HG03060 (cell line): ENCODE measurements at regions not wholly inside any gene's neighbourhood (a gene's known extent, or its start where the extent isn't known, plus 50 kb on each side); places are given as distances from the start of the nearest gene placed in this dataset.

Experiments used
- ATAC-seq: cut with Tn5 transposase; IDR thresholded peaks from one replicate; pipeline ENCODE4 v1.9.1; 2021; ENCODE audit warnings: low read depth, moderate number of reproducible peaks; ENCODE audit not compliant: unreplicated experiment

DNA sequence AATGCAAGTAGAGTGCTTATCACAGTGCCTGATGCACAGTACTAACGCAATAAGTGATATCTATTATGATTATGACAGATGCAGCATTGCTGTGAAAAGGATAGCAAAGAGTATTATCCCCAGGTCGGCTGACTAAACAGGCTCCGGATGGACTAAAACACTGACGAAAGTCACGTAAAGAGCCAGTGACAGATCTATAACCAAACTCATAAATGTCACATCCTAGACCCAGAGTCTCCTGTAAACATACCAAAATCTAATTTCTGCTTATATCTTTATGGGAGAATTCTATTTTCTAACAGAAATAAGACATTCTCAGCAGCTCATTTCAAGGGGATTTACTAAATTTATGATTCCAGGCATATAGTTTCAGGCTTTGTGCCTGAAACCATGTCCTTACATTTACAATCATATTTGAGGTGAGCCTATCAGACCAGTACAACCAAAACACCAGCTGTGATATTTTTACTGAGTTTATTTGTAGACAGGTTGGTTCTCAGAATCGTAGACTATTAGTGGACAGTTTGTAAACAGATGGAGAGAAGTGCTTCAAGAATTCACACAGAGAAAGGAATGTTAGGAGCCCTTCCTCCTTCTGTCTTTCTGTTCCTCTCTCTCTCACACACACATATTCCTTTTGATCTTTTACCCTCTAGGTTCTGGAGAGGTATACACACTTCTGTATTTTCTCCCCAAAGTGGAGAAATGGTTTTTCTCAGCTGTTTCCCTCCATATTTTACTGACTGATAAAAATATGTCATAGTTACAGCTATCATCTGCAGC is 52.4 kb upstream of the WDR26 start:
- no peak for ATAC-seq

GRCh38 chr1:224488806-224489499 is 54.4 kb upstream of the WDR26 start:
- ATAC-seq: no peak

GRCh38 chr1:224489534-224490365 is 55.2 kb upstream of the WDR26 start:
- no peak for ATAC-seq

DNA sequence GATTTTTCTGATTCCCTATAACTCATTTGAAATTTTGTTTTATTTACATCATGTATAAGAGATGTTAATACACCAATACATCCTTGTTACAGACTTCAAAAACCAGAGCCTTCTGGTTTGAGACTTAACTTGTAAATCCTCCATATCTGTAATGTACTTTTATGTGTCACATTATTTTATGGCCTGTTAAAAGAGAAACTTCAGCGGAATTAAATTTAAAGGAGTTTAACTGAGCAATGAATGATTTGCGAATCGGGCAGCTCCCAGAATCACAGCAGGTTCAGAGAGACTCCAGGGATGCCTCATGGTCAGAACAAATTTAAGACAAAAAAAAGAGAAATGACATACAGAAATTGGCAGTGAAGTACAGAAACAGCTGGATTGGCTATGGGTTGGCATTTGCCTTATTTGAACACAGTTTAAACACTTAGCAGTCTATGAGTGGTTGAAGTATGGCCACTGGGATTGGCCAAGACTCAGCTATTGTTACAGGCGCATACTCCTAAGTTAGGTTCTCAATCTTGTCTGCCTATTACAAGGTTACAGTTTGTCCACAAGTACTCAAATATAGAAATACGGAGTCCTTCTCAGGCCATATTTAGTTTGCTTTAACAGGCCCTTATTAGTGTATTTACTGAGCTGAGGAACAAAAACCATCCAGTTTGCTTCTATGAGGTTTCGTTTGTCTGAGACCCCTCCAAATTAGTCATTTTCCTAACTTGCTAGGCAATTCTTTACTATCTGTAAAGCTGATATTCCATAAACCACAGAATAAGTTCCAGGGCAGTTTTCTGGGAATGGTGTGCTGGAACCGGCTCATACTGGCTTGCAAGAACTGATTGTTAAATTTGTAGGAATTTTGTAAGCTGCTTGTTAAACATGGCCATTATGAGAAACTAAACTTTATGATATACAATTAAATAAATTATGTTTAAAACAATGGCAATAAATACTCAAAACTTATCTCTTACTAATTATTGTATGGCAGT is 56.2 kb upstream of the WDR26 start:
- ATAC-seq: no peak

- ATAC-seq: no peak
Observed at GRCh38 chr1:224492015-224492414, 57.4 kb upstream of the WDR26 start.

GRCh38 chr1:224492632-224493031 is 58.0 kb upstream of the WDR26 start:
- ATAC-seq: no peak

- ATAC-seq: no peak
Observed at GRCh38 chr1:224493269-224493668, 58.7 kb upstream of the WDR26 start.

- ATAC-seq: no peak
Observed at GRCh38 chr1:224494343-224494742, 59.7 kb upstream of the WDR26 start.

- no peak for ATAC-seq
Observed at GRCh38 chr1:224495866-224496265, 61.3 kb upstream of the WDR26 start.

GRCh38 chr1:224496826-224497225 is 62.2 kb upstream of the WDR26 start:
- ATAC-seq: no peak

DNA sequence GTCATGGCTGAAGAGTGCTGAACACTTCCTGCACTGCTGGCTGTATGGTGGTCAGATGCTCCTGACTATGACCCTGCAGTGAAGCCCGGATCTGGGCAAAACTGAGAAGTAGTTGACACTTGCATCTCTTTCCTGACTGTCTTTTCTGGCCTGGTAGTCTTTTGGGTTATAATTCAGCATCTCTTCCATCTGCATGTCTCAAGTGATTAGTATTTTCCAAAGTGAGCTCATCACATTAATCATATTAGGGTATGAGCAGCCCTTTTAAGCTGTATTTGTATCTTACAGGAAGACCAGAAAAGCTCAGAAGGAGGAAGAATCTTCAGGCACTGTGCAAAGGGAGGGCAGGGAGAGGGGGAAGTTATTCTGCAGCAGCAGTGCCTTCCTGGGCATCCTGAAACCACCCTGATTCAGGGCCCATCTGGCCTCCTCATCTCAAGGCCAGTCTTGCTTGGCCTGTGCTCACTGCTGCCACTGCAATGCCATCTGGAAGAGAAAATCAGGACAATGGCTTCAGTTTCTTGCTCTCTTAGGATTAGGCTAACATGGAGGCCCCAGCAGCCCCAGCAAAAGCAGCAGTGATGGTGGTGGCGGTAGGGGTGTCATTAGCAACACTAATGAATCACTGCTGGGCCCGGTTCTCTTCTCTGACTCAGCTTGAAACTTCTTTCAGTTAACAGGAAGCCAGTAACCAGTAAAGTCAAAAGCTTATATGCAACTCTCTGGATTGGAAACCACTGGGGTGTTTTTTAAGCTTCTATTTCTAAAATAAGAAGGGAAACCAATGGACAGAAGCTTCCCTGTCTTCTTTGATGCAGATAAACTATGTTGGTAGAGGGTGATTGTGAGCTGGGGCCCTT is 63.3 kb upstream of the WDR26 start:
- peak; percentile 90 for ATAC-seq

DNA sequence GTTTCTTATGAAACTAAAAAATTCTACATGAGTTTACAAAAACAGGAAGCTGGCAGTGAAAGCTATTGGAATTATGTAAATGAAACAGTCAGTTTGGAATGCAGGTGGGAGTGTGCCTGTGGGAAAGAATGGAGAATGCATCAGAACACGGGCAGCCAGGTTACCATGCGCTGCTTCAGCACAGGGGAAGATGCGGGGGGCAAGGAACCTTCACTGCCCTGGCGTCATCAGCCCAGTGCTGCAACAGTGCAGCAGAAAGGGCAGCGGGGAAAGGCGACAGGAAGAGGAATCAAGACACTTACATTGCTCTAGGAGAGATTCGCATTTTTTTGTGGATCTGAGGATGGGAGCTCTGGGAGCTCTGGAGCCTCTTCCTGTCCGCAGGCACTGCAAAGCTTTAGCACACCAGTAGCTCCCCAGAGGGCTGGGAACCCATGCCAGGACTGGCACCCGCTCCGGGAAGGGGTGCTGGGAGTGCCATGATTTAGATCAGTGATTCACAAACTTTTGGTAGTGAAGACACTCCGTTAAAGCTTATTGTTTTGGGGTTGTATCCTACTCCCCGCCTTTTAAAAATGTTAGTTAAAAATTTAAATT is 64.1 kb upstream of the WDR26 start:
- no peak for ATAC-seq

GRCh38 chr1:224499204-224499603 is 64.6 kb upstream of the WDR26 start:
- no peak for ATAC-seq

- no peak for ATAC-seq
Observed at GRCh38 chr1:224500796-224501195, 66.2 kb upstream of the WDR26 start.

DNA sequence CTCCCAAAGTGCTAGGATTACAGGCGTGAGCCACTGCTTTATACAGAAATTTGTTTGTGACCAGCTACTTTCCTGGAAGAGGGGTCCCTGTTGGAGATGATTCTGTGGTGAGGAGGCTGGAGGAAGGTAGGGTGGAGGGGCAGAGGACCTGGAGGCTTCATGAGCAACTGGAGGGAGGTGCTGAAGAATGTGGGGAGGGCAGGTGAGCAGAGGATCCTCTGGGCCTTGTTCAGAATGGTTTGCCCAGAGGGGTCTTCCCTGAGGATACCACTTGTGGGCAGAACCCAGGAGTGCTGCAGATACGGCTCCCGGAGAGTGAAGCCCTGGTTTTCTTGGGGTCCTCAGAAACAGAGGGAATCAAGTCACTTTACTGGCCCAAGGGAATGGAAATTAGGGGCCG is 67.2 kb upstream of the WDR26 start:
- no peak for ATAC-seq

DNA sequence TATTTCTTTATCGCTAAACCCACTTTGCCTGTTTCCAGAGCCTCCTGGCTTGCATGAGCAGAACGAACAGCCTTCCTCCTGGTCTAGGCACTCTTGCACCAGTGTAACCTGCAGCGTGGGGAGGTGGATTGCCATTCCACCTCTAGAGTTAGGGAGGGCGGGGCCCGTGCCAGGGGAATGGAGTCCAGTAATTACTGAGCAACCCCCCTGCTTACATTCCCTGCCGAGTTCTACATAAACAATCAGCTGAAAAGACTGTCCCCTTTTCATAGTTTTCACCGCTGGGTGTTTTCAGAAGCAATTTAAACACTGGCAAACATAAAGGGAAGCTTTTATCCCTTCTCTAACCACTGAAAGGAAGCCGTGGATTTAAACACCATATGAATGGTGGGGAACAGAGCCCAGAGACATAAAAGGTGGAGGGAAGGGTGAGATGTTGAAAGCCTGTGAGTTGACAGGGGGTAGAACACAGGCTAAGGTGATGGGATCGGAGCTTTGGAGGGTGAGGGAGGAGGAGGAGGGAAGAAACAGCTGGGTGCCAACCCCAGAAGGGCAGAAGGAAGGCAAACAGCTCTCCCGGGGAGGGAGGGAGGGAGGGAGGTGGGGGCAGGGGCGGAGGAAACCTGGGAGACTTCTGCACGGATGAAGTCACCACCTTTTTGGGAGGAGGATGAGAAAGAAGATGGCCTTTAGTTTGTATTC is 68.0 kb upstream of the WDR26 start:
- no peak for ATAC-seq

- peak; percentile 70 for ATAC-seq
Observed at GRCh38 chr1:224503161-224504118, 68.8 kb upstream of the WDR26 start.
